GM23338 (cell line): ENCODE measurements at regions not wholly inside any gene's neighbourhood (a gene's known extent, or its start where the extent isn't known, plus 50 kb on each side); places are given as distances from the start of the nearest gene placed in this dataset.

Experiments
- ATAC-seq: fragments of 200-7000 bp; cut with Tn5 transposase; 3 replicates; pipeline ENCODE4 v1.9.1; 2020
- DNase-seq: peaks from one replicate; pipeline ENCODE4 v3.0.0-alpha.2; 2015; ENCODE audit warnings: low spot score
- H2AFZ ChIP-seq: fragments of 200-600 bp; sonication (generic); 2 replicates; pipeline ENCODE4 v1.8.0; 2016; ENCODE audit warnings: antibody characterized with exemption, mild to moderate bottlenecking, moderate library complexity
- H3F3A ChIP-seq: fragments of 200-600 bp; sonication (generic); replicated peaks from 2 replicates; pipeline ENCODE4 v1.8.0; 2017; ENCODE audit warnings: antibody characterized with exemption, mixed run types, low read depth
- H3K27ac ChIP-seq: fragments of 200-600 bp; sonication (generic); 2 replicates; pipeline ENCODE4 v1.6.1; 2016; ENCODE audit warnings: low read depth
- H3K27me3 ChIP-seq: fragments of 200-600 bp; sonication (generic); 2 replicates; pipeline ENCODE4 v1.8.0; 2016; ENCODE audit warnings: mild to moderate bottlenecking, mixed run types, moderate library complexity; ENCODE audit not compliant: insufficient read depth
- H3K36me3 ChIP-seq: fragments of 200-600 bp; sonication (generic); 2 replicates; pipeline ENCODE4 v1.8.0; 2016; ENCODE audit warnings: mild to moderate bottlenecking; ENCODE audit not compliant: insufficient read depth
- H3K4me1 ChIP-seq: fragments of 200-600 bp; sonication (generic); 2 replicates; pipeline ENCODE4 v1.8.0; 2016; ENCODE audit warnings: mild to moderate bottlenecking, moderate library complexity; ENCODE audit not compliant: insufficient read depth
- H3K4me2 ChIP-seq: fragments of 200-600 bp; sonication (generic); 2 replicates; pipeline ENCODE4 v1.7.1; 2017; ENCODE audit warnings: mixed run types
- H3K4me3 ChIP-seq: fragments of 200-600 bp; sonication (generic); 2 replicates; pipeline ENCODE4 v1.6.1; 2016; ENCODE audit warnings: mixed run types
- H3K79me2 ChIP-seq: fragments of 200-600 bp; sonication (generic); replicated peaks from 2 replicates; pipeline ENCODE4 v1.8.0; 2017; ENCODE audit warnings: mild to moderate bottlenecking; ENCODE audit not compliant: insufficient read depth
- H3K9me2 ChIP-seq: fragments of 200-600 bp; sonication (generic); 2 replicates; pipeline ENCODE4 v1.8.0; 2017; ENCODE audit not compliant: insufficient read depth
- H4K20me1 ChIP-seq: fragments of 200-600 bp; sonication (generic); replicated peaks from 2 replicates; pipeline ENCODE4 v1.8.0; 2017; ENCODE audit warnings: mild to moderate bottlenecking; ENCODE audit not compliant: insufficient read depth
- H3K27ac Mint-ChIP-seq: 2 replicates; pipeline ENCODE4 v1.8.0; 2020; ENCODE audit warnings: inconsistent platforms, mild to moderate bottlenecking, moderate library complexity, mixed read lengths
- H3K27me3 Mint-ChIP-seq: 3 replicates; pipeline ENCODE4 v1.8.0; 2022; ENCODE audit warnings: low read depth, mild to moderate bottlenecking, moderate library complexity, mixed read lengths, inconsistent platforms; ENCODE audit not compliant: insufficient read depth, poor library complexity
- H3K36me3 Mint-ChIP-seq: 3 replicates; pipeline ENCODE4 v1.8.0; 2021; ENCODE audit warnings: low read depth, mild to moderate bottlenecking, inconsistent platforms, moderate library complexity, mixed read lengths
- H3K4me1 Mint-ChIP-seq: 3 replicates; pipeline ENCODE4 v1.8.0; 2020; ENCODE audit warnings: mild to moderate bottlenecking, inconsistent platforms, mixed read lengths
- H3K4me3 Mint-ChIP-seq: 3 replicates; pipeline ENCODE4 v1.8.0; 2021; ENCODE audit warnings: moderate library complexity, mild to moderate bottlenecking, inconsistent platforms, mixed read lengths
- H3K9me3 Mint-ChIP-seq: 3 replicates; pipeline ENCODE4 v1.8.0; 2020; ENCODE audit warnings: moderate library complexity, mild to moderate bottlenecking, inconsistent platforms, mixed read lengths
- EZH2 ChIP-seq: fragments of 200-600 bp; sonication (generic); IDR thresholded peaks from one replicate; pipeline ENCODE4 v1.8.0; 2017; ENCODE audit warnings: antibody characterized with exemption, mild to moderate bottlenecking, low read depth; ENCODE audit not compliant: unreplicated experiment
- STAT1 ChIP-seq: IDR thresholded peaks from one replicate; pipeline ENCODE4 v1.6.1; 2016; ENCODE audit warnings: antibody characterized with exemption; ENCODE audit not compliant: unreplicated experiment
- ZNF331 ChIP-seq: fragments of 250-450 bp; sonication (Bioruptor Pico); IDR thresholded peaks from 2 replicates; pipeline ENCODE4 v1.5.0; 2020; ENCODE audit warnings: low read depth, mild to moderate bottlenecking, moderate library complexity
- TF ChIP-seq, protein P1 (sequence below): IDR thresholded peaks from one replicate; pipeline ENCODE4 v1.6.1; 2018; ENCODE audit warnings: antibody characterized with exemption; ENCODE audit not compliant: unreplicated experiment
- TF ChIP-seq, protein P2 (sequence below): IDR thresholded peaks from 2 replicates; pipeline ENCODE4 v1.6.1; 2016; ENCODE audit warnings: antibody characterized with exemption
- TF ChIP-seq, protein P3 (sequence below), 2 experiments: fragments of 200-600 bp in 1 of 2; sonication (generic) in 1 of 2; conservative IDR thresholded peaks; 2 replicates each; pipeline versions ENCODE4 v1.5.1 to v1.6.1; 2016 to 2017; ENCODE audit warnings: antibody characterized with exemption in 2 of 2, low read depth in 2 of 2, mild to moderate bottlenecking in 2 of 2, moderate library complexity in 1 of 2

DNA sequence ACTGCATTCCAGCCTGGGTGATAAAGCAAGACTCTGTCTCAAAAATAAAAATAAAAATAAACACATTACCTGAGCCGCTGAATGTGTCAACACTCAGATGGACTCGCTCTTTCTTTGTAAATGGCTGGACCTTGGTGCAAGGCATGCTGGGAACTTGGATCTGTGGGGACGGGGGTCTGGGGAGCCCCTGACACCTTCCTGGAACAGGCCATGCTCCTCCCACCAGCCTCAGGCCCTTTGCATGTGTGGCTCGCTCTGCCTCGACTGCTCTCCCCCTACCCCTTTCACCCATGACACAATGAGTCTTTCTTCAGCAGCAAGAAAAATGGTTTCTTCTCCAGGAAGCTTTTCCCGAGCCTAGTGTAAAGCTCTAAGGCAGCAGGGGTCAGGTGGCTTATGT, 94.0 kb upstream of the CDH5 start:
- Mint-ChIP-seq H3K4me3 (no peak overlapping the region), H3K36me3 (no peaks in the 10 kb centered on the region; the same call in 2 of the 3 replicates), H3K4me1 (peaks cover 23% of the 10 kb centered on the region), H3K9me3 (no peaks in the 10 kb centered on the region), H3K27me3 (peaks cover 22% of the 10 kb centered on the region), H3K27ac (no peak overlapping the region)
- Histone ChIP-seq H4K20me1 (no peaks in the 10 kb centered on the region), H3K27ac (no peak overlapping the region), H2AFZ (no peak overlapping the region), H3K4me1 (peaks cover 11% of the 10 kb centered on the region; the same call in 1 of the 2 replicates), H3K4me3 (no peak overlapping the region), H3F3A (no peaks in the 10 kb centered on the region), H3K79me2 (no peaks in the 10 kb centered on the region), H3K27me3 (peaks cover 4% of the 10 kb centered on the region; the same call in 1 of the 2 replicates), H3K36me3 (no peaks in the 10 kb centered on the region), H3K4me2 (no peak overlapping the region), H3K9me2 (no peaks in the 10 kb centered on the region)
- no peak for ATAC-seq
- TF ChIP-seq, protein P1, sequence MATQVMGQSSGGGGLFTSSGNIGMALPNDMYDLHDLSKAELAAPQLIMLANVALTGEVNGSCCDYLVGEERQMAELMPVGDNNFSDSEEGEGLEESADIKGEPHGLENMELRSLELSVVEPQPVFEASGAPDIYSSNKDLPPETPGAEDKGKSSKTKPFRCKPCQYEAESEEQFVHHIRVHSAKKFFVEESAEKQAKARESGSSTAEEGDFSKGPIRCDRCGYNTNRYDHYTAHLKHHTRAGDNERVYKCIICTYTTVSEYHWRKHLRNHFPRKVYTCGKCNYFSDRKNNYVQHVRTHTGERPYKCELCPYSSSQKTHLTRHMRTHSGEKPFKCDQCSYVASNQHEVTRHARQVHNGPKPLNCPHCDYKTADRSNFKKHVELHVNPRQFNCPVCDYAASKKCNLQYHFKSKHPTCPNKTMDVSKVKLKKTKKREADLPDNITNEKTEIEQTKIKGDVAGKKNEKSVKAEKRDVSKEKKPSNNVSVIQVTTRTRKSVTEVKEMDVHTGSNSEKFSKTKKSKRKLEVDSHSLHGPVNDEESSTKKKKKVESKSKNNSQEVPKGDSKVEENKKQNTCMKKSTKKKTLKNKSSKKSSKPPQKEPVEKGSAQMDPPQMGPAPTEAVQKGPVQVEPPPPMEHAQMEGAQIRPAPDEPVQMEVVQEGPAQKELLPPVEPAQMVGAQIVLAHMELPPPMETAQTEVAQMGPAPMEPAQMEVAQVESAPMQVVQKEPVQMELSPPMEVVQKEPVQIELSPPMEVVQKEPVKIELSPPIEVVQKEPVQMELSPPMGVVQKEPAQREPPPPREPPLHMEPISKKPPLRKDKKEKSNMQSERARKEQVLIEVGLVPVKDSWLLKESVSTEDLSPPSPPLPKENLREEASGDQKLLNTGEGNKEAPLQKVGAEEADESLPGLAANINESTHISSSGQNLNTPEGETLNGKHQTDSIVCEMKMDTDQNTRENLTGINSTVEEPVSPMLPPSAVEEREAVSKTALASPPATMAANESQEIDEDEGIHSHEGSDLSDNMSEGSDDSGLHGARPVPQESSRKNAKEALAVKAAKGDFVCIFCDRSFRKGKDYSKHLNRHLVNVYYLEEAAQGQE: no peak
- DNase-seq: no peak

DNA sequence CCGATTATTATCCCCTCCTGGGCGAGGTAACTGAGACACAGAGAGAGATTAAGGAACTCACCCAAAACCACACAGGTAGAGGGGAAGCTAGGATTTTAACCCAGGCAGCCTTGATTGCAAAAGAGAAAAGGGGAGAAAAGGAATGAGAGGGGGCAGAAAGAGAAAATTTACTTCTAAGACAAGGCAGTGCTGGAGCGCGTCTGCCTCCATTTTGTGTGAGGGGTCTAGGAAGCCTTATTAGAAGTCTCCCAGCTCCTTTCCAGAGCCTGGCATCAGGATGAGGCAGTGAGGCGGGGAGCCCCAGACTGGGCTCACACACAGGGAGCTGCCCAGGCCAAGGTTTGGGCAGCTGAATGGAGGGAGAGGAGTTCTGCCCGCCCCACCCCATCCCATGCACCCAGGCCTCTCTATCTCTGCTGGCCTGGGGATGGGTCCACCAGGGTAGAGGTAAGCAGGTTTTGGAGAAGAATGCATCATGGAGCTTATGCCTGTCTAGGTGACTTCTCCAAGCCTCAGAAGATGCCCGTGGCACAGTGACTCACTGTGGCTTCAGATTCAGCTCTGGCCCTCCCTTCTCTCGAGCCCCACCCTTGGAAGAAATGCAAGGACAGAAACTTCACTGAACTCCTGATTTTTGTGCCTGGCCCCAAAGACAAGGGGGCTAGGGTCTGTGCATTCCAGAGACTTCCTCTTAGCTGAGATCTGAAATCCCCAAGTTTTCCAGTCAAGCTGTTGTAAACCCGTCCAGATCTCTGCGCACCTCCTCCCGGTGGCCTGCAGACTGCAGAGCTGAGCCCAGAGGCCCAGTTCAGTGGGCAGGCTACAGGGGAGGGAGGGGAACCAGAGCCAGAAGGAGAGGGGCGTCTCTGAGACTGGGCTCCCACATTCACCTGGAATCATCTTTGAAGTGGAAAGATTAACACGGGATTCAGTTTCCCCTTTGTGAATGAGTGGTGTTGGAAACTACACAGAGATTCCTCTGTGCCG, 95.1 kb upstream of the CDH5 start:
- Histone ChIP-seq H3K4me3 (peak overlapping the region; percentile 57; the same call in 1 of the 2 replicates), H4K20me1 (no peaks in the 10 kb centered on the region), H3K27me3 (peaks cover 4% of the 10 kb centered on the region; the same call in 1 of the 2 replicates), H3K27ac (no peak overlapping the region), H3K36me3 (no peaks in the 10 kb centered on the region), H2AFZ (peak overlapping the region; percentile 99), H3K4me2 (peak overlapping the region; percentile 76), H3K9me2 (no peaks in the 10 kb centered on the region), H3K4me1 (peaks cover 11% of the 10 kb centered on the region), H3K79me2 (no peaks in the 10 kb centered on the region), H3F3A (no peaks in the 10 kb centered on the region)
- ATAC-seq (no peak), DNase-seq (no peak)
- H3K36me3 Mint-ChIP-seq: no peaks in the 10 kb centered on the region; the same call in 2 of the 3 replicates
- H3K27me3 Mint-ChIP-seq: peaks cover 20% of the 10 kb centered on the region
- no peak overlapping the region for H3K27ac Mint-ChIP-seq
- peaks cover 29% of the 10 kb centered on the region for H3K4me1 Mint-ChIP-seq
- H3K9me3 Mint-ChIP-seq: no peaks in the 10 kb centered on the region
- H3K4me3 Mint-ChIP-seq: peak overlapping the region; percentile 37; the same call in 2 of the 3 replicates
- TF ChIP-seq, protein P2, sequence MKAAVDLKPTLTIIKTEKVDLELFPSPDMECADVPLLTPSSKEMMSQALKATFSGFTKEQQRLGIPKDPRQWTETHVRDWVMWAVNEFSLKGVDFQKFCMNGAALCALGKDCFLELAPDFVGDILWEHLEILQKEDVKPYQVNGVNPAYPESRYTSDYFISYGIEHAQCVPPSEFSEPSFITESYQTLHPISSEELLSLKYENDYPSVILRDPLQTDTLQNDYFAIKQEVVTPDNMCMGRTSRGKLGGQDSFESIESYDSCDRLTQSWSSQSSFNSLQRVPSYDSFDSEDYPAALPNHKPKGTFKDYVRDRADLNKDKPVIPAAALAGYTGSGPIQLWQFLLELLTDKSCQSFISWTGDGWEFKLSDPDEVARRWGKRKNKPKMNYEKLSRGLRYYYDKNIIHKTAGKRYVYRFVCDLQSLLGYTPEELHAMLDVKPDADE: no peak
- TF ChIP-seq STAT1: no peak
- no peak for TF ChIP-seq EZH2
- TF ChIP-seq, protein P3, sequence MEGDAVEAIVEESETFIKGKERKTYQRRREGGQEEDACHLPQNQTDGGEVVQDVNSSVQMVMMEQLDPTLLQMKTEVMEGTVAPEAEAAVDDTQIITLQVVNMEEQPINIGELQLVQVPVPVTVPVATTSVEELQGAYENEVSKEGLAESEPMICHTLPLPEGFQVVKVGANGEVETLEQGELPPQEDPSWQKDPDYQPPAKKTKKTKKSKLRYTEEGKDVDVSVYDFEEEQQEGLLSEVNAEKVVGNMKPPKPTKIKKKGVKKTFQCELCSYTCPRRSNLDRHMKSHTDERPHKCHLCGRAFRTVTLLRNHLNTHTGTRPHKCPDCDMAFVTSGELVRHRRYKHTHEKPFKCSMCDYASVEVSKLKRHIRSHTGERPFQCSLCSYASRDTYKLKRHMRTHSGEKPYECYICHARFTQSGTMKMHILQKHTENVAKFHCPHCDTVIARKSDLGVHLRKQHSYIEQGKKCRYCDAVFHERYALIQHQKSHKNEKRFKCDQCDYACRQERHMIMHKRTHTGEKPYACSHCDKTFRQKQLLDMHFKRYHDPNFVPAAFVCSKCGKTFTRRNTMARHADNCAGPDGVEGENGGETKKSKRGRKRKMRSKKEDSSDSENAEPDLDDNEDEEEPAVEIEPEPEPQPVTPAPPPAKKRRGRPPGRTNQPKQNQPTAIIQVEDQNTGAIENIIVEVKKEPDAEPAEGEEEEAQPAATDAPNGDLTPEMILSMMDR (conservative IDR thresholded peaks at IDR 0.05; ENCODE audit: low read depth in 2 of 2): no peak
- TF ChIP-seq ZNF331 (CRISPR knock-in tag): no peak
- TF ChIP-seq, protein P1: no peak
